ENCODE measurements at regions not wholly inside any gene's neighbourhood (a gene's known extent, or its start where the extent isn't known, plus 50 kb on each side); places are given as distances from the start of the nearest gene placed in this dataset.

- H3K27me3 ChIP-seq (replicated peaks; ENCODE audit: insufficient read depth, low read length), result no peaks in the 10 kb centered on the region
- no peak for DNase-seq
- H3F3A ChIP-seq (ENCODE audit: insufficient read depth, low read length), result no peaks in the 10 kb centered on the region
- no peaks in the 10 kb centered on the region for H3K9me2 ChIP-seq (replicated peaks; ENCODE audit: insufficient read depth, low read length)
- TF ChIP-seq EZH2 (optimal IDR thresholded peaks at IDR 0.05; ENCODE audit: low read depth, low read length), result no peak
- no peak for TF ChIP-seq EZH2phosphoT487 (IDR thresholded peaks at IDR 0.05; ENCODE audit: low read length)
- TF ChIP-seq CTCF (IDR thresholded peaks at IDR 0.05; ENCODE audit: low read length), result no peak
- no peaks in the 10 kb centered on the region for H3K79me2 ChIP-seq (ENCODE audit: low read length)
- no peak overlapping the region for H3K4me3 ChIP-seq (ENCODE audit: low read length)
- 0 out of 2 replicates have a peak, but pooled peaks cover 4% of the 10 kb centered on the region for H3K4me1 ChIP-seq (ENCODE audit: low read length)
- no peak overlapping the region for H3K4me2 ChIP-seq (ENCODE audit: low read depth, low read length)
- H2AFZ ChIP-seq (ENCODE audit: low read length), result no peak overlapping the region
- no peaks in the 10 kb centered on the region for H3K9me3 ChIP-seq (replicated peaks; ENCODE audit: insufficient read depth, low read length)
- H3K36me3 ChIP-seq (replicated peaks; ENCODE audit: insufficient read depth, low read length), result no peaks in the 10 kb centered on the region
- no peak overlapping the region for H3K9ac ChIP-seq (ENCODE audit: low read length)
- no peak overlapping the region for H3K27ac ChIP-seq (ENCODE audit: low read length)
- H4K20me1 ChIP-seq (ENCODE audit: insufficient read depth, low read length), result no peaks in the 10 kb centered on the region
Observed at GRCh38 chr2:65562890-65563289, 130.5 kb upstream of the SPRED2 start.

- DNase-seq, result no peak
- Histone ChIP-seq H2AFZ (ENCODE audit: low read length) (no peak overlapping the region), H3K4me1 (ENCODE audit: low read length) (no peaks in the 10 kb centered on the region), H3K27ac (ENCODE audit: low read length) (no peak overlapping the region), H3F3A (ENCODE audit: insufficient read depth, low read length) (no peaks in the 10 kb centered on the region), H4K20me1 (ENCODE audit: insufficient read depth, low read length) (no peaks in the 10 kb centered on the region), H3K4me3 (ENCODE audit: low read length) (no peak overlapping the region), H3K27me3 (replicated peaks; ENCODE audit: insufficient read depth, low read length) (no peaks in the 10 kb centered on the region), H3K4me2 (ENCODE audit: low read depth, low read length) (no peak overlapping the region), H3K9ac (ENCODE audit: low read length) (no peak overlapping the region), H3K9me3 (replicated peaks; ENCODE audit: insufficient read depth, low read length) (no peaks in the 10 kb centered on the region), H3K79me2 (ENCODE audit: low read length) (no peaks in the 10 kb centered on the region), H3K36me3 (replicated peaks; ENCODE audit: insufficient read depth, low read length) (no peaks in the 10 kb centered on the region), H3K9me2 (replicated peaks; ENCODE audit: insufficient read depth, low read length) (no peaks in the 10 kb centered on the region)
- TF ChIP-seq CTCF (IDR thresholded peaks at IDR 0.05; ENCODE audit: low read length) (no peak), EZH2phosphoT487 (IDR thresholded peaks at IDR 0.05; ENCODE audit: low read length) (no peak), EZH2 (optimal IDR thresholded peaks at IDR 0.05; ENCODE audit: low read depth, low read length) (no peak)
Observed at GRCh38 chr2:65558743-65559142, 126.3 kb upstream of the SPRED2 start.

GRCh38 chr2:65557616-65558573 lies 125.5 kb upstream of the SPRED2 start:
- Histone ChIP-seq H2AFZ (ENCODE audit: low read length) (no peak overlapping the region), H3K4me2 (ENCODE audit: low read depth, low read length) (no peak overlapping the region), H3K4me3 (ENCODE audit: low read length) (no peak overlapping the region), H3K4me1 (ENCODE audit: low read length) (no peaks in the 10 kb centered on the region), H4K20me1 (ENCODE audit: insufficient read depth, low read length) (no peaks in the 10 kb centered on the region), H3F3A (ENCODE audit: insufficient read depth, low read length) (no peaks in the 10 kb centered on the region), H3K9me3 (replicated peaks; ENCODE audit: insufficient read depth, low read length) (no peaks in the 10 kb centered on the region), H3K79me2 (ENCODE audit: low read length) (no peaks in the 10 kb centered on the region), H3K9me2 (replicated peaks; ENCODE audit: insufficient read depth, low read length) (no peaks in the 10 kb centered on the region), H3K9ac (ENCODE audit: low read length) (no peak overlapping the region), H3K27ac (ENCODE audit: low read length) (no peak overlapping the region), H3K27me3 (replicated peaks; ENCODE audit: insufficient read depth, low read length) (no peaks in the 10 kb centered on the region), H3K36me3 (replicated peaks; ENCODE audit: insufficient read depth, low read length) (no peaks in the 10 kb centered on the region)
- TF ChIP-seq EZH2 (optimal IDR thresholded peaks at IDR 0.05; ENCODE audit: low read depth, low read length) (no peak), CTCF (IDR thresholded peaks at IDR 0.05; ENCODE audit: low read length) (no peak), EZH2phosphoT487 (IDR thresholded peaks at IDR 0.05; ENCODE audit: low read length) (no peak)
- no peak for DNase-seq
